CD4-positive, alpha-beta T cell (primary cell): ENCODE measurements at regions not wholly inside any gene's neighbourhood (a gene's known extent, or its start where the extent isn't known, plus 50 kb on each side); places are given as distances from the start of the nearest gene placed in this dataset.

Source experiments
- ATAC-seq: fragments of 200-7000 bp; cut with Tn5 transposase; one replicate; pipeline ENCODE4 v1.10.0; 2022; ENCODE audit warnings: mild to moderate bottlenecking; ENCODE audit not compliant: poor library complexity
- CTCF ChIA-PET: fragments of 350-600 bp; sonication (Branson Sonifier 250); formaldehyde crosslinking; loops from one replicate; lab custom pipeline; 2021; ENCODE audit warnings: antibody characterized with exemption, inconsistent platforms; lab: Charles Lee
- POLR2A ChIA-PET: fragments of 350-600 bp; sonication (Branson Sonifier 250); formaldehyde crosslinking; loops from one replicate; lab custom pipeline; 2021; ENCODE audit warnings: antibody characterized with exemption, inconsistent platforms; lab: Charles Lee
- DNase-seq, 14 experiments: peaks; one replicate each; pipeline ENCODE4 v3.0.0-alpha.2; 2013 to 2020; ENCODE audit warnings: mixed read lengths in 2 of 14
- H3K27ac ChIP-seq, 2 donors: one replicate each; pipeline versions ENCODE4 v1.5.1 to v1.7.0; 2013; ENCODE audit warnings: low read length in 2 of 2, low read depth in 1 of 2, mild to moderate bottlenecking in 1 of 2
- H3K27me3 ChIP-seq, 2 experiments: 1 replicate in 1 of 2; 2 replicates in 1 of 2; pipeline versions ENCODE4 v1.6.1 to v1.7.0; 2013; ENCODE audit warnings: low read length in 2 of 2, control low read depth in 1 of 2, mild to moderate bottlenecking in 1 of 2, moderate library complexity in 1 of 2; ENCODE audit not compliant: insufficient read depth in 2 of 2, control insufficient read depth in 1 of 2
- H3K36me3 ChIP-seq: one replicate; pipeline ENCODE4 v1.6.1; 2013; ENCODE audit warnings: low read length, control low read depth; ENCODE audit not compliant: insufficient read depth
- H3K4me1 ChIP-seq: one replicate; pipeline ENCODE4 v1.6.1; 2013; ENCODE audit warnings: low read length, control low read depth; ENCODE audit not compliant: insufficient read depth
- H3K4me3 ChIP-seq: one replicate; pipeline ENCODE4 v1.5.1; 2013; ENCODE audit warnings: mild to moderate bottlenecking, low read length, moderate library complexity
- H3K9me3 ChIP-seq, 2 experiments: 1 replicate in 1 of 2; 2 replicates in 1 of 2; pipeline versions ENCODE4 v1.6.1 to v1.7.0; 2013; ENCODE audit warnings: low read length in 2 of 2, mild to moderate bottlenecking in 2 of 2, control low read depth in 1 of 2, moderate library complexity in 1 of 2; ENCODE audit not compliant: control insufficient read depth in 1 of 2, insufficient read depth in 1 of 2
- H3K27ac Mint-ChIP-seq: one replicate; pipeline ENCODE4 v1.8.0; 2020; ENCODE audit warnings: mixed read lengths
- H3K27me3 Mint-ChIP-seq: one replicate; pipeline ENCODE4 v1.8.0; 2021; ENCODE audit warnings: mixed read lengths
- H3K36me3 Mint-ChIP-seq: one replicate; pipeline ENCODE4 v1.8.0; 2021; ENCODE audit warnings: low read depth, mixed read lengths
- H3K4me1 Mint-ChIP-seq: one replicate; pipeline ENCODE4 v1.8.0; 2021; ENCODE audit warnings: low read depth, mixed read lengths
- H3K4me3 Mint-ChIP-seq: one replicate; pipeline ENCODE4 v1.8.0; 2020; ENCODE audit warnings: mild to moderate bottlenecking, mixed read lengths
- H3K9me3 Mint-ChIP-seq: one replicate; pipeline ENCODE4 v1.8.0; 2020; ENCODE audit warnings: mixed read lengths
- CTCF ChIP-seq: fragments of 200-600 bp; IDR thresholded peaks from one replicate; pipeline ENCODE4 v1.8.0; 2022; ENCODE audit warnings: antibody characterized with exemption, mild to moderate bottlenecking
- intact Hi-C, 2 experiments: fragments of 100-400 bp; cut with DNase I in 1 of 2; cut with micrococcal nuclease in 1 of 2; formaldehyde crosslinking; loops; one replicate each; pipeline versions ENCODE4 v1.15.1 to v1.9.0; 2023 to 2025; cut with DNase I, micrococcal nuclease

DNA sequence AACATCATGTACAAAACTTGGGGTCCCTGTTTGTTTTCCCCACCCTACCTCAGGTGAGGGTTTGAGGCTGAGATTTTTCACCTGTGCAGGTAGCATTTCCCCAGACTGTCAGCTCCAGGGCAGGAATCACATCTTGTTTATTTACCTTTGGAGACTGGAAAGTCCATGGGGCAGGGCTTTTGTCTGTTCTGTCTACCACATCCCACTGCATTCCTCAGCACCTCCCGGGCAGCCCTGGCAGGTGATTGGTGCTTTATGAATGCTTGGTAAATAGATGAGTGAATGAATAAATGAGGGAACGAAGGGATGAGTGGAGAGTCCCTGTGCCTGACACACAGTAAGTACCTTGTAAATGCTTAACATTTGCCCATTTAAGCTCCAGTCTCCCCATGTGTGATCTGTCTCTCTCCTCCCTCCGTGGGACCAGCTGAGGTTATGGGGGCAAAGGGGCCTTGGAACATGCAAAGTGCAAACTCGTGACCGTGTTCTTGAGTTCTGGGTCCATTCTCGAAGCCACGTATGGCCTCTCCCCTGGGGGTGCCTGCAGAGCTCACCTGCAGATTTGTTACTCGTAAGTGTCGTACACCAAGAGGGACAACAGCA lies 69.7 kb upstream of the PMEPA1 start:
- TF ChIP-seq CTCF = no peak
- H3K4me3 Mint-ChIP-seq = no peak overlapping the region
- DNase-seq (no peak), ATAC-seq (no peak)
- no peaks in the 10 kb centered on the region for H3K9me3 Mint-ChIP-seq
- intact Hi-C loops = no loop called here
- Histone ChIP-seq H3K27ac (no peak overlapping the region), H3K36me3 (no peaks in the 10 kb centered on the region), H3K9me3 (no peaks in the 10 kb centered on the region), H3K4me3 (no peak overlapping the region), H3K27me3 (peaks cover 0 to 3% of the 10 kb centered on the region in 2 experiments), H3K4me1 (no peaks in the 10 kb centered on the region)
- H3K27ac Mint-ChIP-seq = no peak overlapping the region
- no peaks in the 10 kb centered on the region for H3K36me3 Mint-ChIP-seq
- H3K27me3 Mint-ChIP-seq = peaks cover 17% of the 10 kb centered on the region
- CTCF ChIA-PET = no interaction called here
- POLR2A ChIA-PET = no interaction called here
- H3K4me1 Mint-ChIP-seq = no peaks in the 10 kb centered on the region

GRCh38 chr20:57777911-57778310 lies 68.1 kb upstream of the PMEPA1 start:
- TF ChIP-seq CTCF = no peak
- no peak for DNase-seq
- no peak for ATAC-seq
- peaks cover 17% of the 10 kb centered on the region for H3K27me3 Mint-ChIP-seq
- Histone ChIP-seq H3K9me3 (no peaks in the 10 kb centered on the region), H3K4me1 (no peaks in the 10 kb centered on the region), H3K36me3 (no peaks in the 10 kb centered on the region), H3K4me3 (no peak overlapping the region), H3K27me3 (peaks cover 3% of the 10 kb centered on the region in 2 experiments), H3K27ac (no peak overlapping the region)
- H3K36me3 Mint-ChIP-seq = no peaks in the 10 kb centered on the region
- POLR2A ChIA-PET = no interaction called here
- CTCF ChIA-PET = no interaction called here
- intact Hi-C loops = no loop called here
- H3K4me1 Mint-ChIP-seq = no peaks in the 10 kb centered on the region
- no peaks in the 10 kb centered on the region for H3K9me3 Mint-ChIP-seq
- H3K4me3 Mint-ChIP-seq = no peak overlapping the region
- H3K27ac Mint-ChIP-seq = no peak overlapping the region

DNA sequence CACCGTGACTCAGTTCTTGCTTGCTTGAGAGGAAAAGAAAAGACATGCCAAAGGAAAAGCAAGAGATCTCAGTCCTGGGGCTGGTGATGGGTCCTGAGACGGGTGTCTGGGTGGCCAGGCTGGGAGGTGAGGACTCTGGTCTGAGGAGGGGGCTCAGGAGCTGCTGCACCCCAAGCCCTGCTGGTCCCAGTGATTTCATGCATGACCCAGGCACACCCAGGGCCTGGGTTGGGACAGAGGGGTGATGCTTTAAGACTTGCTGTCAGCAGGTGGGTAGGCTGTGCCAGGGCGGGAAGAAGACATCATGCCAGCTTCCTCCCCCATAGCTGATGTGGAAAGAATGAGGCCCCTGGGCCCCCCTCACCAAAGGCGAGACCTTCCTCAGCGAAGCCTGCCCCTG lies 65.1 kb upstream of the PMEPA1 start:
- intact Hi-C loops = no loop called here
- ChIA-PET POLR2A (no interaction called here), CTCF (no interaction called here)
- no peak for DNase-seq
- Histone ChIP-seq H3K27me3 (peaks cover 3% of the 10 kb centered on the region in 2 experiments), H3K4me3 (no peak overlapping the region), H3K4me1 (no peaks in the 10 kb centered on the region), H3K36me3 (no peaks in the 10 kb centered on the region), H3K27ac (no peak overlapping the region), H3K9me3 (no peaks in the 10 kb centered on the region)
- Mint-ChIP-seq H3K27ac (no peak overlapping the region), H3K4me3 (no peak overlapping the region), H3K27me3 (peaks cover 9% of the 10 kb centered on the region), H3K36me3 (no peaks in the 10 kb centered on the region), H3K4me1 (no peaks in the 10 kb centered on the region), H3K9me3 (no peaks in the 10 kb centered on the region)
- no peak for ATAC-seq
- no peak for TF ChIP-seq CTCF
